ENCODE measurements at regions not wholly inside any gene's neighbourhood (a gene's known extent, or its start where the extent isn't known, plus 50 kb on each side); places are given as distances from the start of the nearest gene placed in this dataset.

DNA sequence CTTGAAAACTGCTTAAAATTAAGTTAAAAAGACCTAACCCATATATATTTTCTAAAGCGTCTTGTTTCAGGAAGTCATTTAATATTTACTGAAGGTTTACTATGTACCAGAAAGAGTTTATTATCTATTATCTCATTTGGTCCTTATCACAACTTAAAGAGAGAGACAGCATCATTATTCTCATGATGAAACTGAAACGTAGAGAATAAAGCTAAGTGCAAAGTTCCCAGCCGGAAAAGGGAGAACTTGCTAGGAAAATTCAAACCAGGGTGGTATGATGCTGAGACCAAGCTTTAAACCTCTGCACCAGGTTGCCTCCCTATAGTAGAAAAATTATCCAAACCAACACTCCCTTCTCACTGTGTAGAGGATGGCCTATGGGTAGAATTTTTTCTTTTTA, 207.7 kb upstream of the BMPER start:
- Histone ChIP-seq H3K27ac (ENCODE audit: low read length) (no peak overlapping the region), H3K4me2 (ENCODE audit: insufficient read depth, low read length) (no peak overlapping the region), H2AFZ (ENCODE audit: low read depth, low read length) (no peak overlapping the region), H3K4me3 (ENCODE audit: low read depth in 1 of 2, low read length in 2 of 2) (no peak overlapping the region), H3K9ac (ENCODE audit: low read depth, low read length) (no peak overlapping the region), H4K20me1 (ENCODE audit: insufficient read depth, low read length) (no peaks in the 10 kb centered on the region), H3K79me2 (ENCODE audit: insufficient read depth, low read length) (no peaks in the 10 kb centered on the region), H3K9me3 (ENCODE audit: insufficient read depth, low read length, severe bottlenecking) (no peaks in the 10 kb centered on the region), H3K36me3 (ENCODE audit: insufficient read depth, low read length) (no peaks in the 10 kb centered on the region), H3K4me1 (ENCODE audit: insufficient read depth, low read length) (no peaks in the 10 kb centered on the region), H3K27me3 (ENCODE audit: insufficient read depth, low read length, poor library complexity) (no peaks in the 10 kb centered on the region)
- no peak for DNase-seq
- no peak for ATAC-seq (ENCODE audit: insufficient read depth, low read depth)
- no peak for TF ChIP-seq EZH2 (IDR thresholded peaks at IDR 0.05; ENCODE audit: borderline replicate concordance, low read depth, low read length, severe bottlenecking)
- TF ChIP-seq, protein P1, sequence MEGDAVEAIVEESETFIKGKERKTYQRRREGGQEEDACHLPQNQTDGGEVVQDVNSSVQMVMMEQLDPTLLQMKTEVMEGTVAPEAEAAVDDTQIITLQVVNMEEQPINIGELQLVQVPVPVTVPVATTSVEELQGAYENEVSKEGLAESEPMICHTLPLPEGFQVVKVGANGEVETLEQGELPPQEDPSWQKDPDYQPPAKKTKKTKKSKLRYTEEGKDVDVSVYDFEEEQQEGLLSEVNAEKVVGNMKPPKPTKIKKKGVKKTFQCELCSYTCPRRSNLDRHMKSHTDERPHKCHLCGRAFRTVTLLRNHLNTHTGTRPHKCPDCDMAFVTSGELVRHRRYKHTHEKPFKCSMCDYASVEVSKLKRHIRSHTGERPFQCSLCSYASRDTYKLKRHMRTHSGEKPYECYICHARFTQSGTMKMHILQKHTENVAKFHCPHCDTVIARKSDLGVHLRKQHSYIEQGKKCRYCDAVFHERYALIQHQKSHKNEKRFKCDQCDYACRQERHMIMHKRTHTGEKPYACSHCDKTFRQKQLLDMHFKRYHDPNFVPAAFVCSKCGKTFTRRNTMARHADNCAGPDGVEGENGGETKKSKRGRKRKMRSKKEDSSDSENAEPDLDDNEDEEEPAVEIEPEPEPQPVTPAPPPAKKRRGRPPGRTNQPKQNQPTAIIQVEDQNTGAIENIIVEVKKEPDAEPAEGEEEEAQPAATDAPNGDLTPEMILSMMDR (IDR thresholded peaks at IDR 0.05; ENCODE audit: borderline replicate concordance, extremely low read depth, low read length, poor library complexity, severe bottlenecking): no peak

DNA sequence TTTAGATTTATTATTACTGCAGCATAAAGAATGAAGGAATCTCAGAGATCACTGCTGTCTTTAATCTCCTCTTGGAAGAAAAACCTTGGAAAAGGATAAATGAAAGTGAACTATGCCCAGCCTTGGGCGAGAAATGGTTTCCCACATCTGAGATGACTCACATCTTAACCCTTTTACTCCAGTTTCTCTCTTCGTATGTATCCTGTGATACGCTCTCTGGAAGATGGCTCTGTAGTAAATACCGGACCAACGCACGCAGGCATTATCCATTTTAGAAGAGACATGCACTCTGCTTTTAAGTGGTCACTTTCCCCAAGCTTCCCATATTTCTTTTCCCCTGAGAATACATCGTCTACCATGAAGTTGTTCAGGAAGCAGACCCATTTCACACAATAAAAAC, 207.3 kb upstream of the BMPER start:
- Histone ChIP-seq H3K9me3 (ENCODE audit: insufficient read depth, low read length, severe bottlenecking) (no peaks in the 10 kb centered on the region), H3K4me3 (ENCODE audit: low read depth in 1 of 2, low read length in 2 of 2) (no peak overlapping the region), H3K79me2 (ENCODE audit: insufficient read depth, low read length) (no peaks in the 10 kb centered on the region), H3K9ac (ENCODE audit: low read depth, low read length) (no peak overlapping the region), H3K36me3 (ENCODE audit: insufficient read depth, low read length) (no peaks in the 10 kb centered on the region), H3K27ac (ENCODE audit: low read length) (no peak overlapping the region), H2AFZ (ENCODE audit: low read depth, low read length) (no peak overlapping the region), H4K20me1 (ENCODE audit: insufficient read depth, low read length) (no peaks in the 10 kb centered on the region), H3K4me1 (ENCODE audit: insufficient read depth, low read length) (no peaks in the 10 kb centered on the region), H3K4me2 (ENCODE audit: insufficient read depth, low read length) (no peak overlapping the region), H3K27me3 (ENCODE audit: insufficient read depth, low read length, poor library complexity) (no peaks in the 10 kb centered on the region)
- ATAC-seq (ENCODE audit: insufficient read depth, low read depth): no peak
- TF ChIP-seq EZH2 (IDR thresholded peaks at IDR 0.05; ENCODE audit: borderline replicate concordance, low read depth, low read length, severe bottlenecking): no peak
- TF ChIP-seq, protein P1 (IDR thresholded peaks at IDR 0.05; ENCODE audit: borderline replicate concordance, extremely low read depth, low read length, poor library complexity, severe bottlenecking): no peak
- DNase-seq: no peak

DNA sequence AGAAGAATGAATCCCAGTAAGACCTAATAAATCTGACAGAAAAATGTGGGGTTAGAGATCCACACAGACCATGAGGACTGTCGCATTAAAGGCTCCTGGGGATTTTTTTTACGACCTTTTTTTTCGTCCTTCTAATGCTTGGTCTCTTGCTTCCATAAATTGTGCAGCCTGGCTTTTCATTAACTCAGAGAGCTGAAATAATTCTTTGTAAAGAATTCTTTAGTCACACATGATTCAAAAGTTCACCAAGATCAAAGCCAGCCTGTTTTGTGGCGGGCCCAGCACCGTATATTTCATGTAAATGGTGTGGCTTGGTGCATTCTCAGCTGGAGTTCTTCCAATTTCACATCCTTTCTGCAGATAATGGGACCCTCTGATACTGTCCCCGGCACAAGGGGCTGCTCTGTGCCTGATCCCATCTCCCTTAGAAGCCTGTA, 206.6 kb upstream of the BMPER start:
- H3K9ac ChIP-seq (ENCODE audit: low read depth, low read length): no peak overlapping the region
- ATAC-seq (ENCODE audit: insufficient read depth, low read depth): no peak

More for the DNA sequence above, 206.6 kb upstream of the BMPER start:
- H3K36me3 ChIP-seq (ENCODE audit: insufficient read depth, low read length): no peaks in the 10 kb centered on the region
- no peak for DNase-seq
- TF ChIP-seq, protein P1 (IDR thresholded peaks at IDR 0.05; ENCODE audit: borderline replicate concordance, extremely low read depth, low read length, poor library complexity, severe bottlenecking): no peak
- TF ChIP-seq EZH2 (IDR thresholded peaks at IDR 0.05; ENCODE audit: borderline replicate concordance, low read depth, low read length, severe bottlenecking): no peak
- no peaks in the 10 kb centered on the region for H3K27me3 ChIP-seq (ENCODE audit: insufficient read depth, low read length, poor library complexity)
- no peaks in the 10 kb centered on the region for H4K20me1 ChIP-seq (ENCODE audit: insufficient read depth, low read length)
- no peak overlapping the region for H3K4me3 ChIP-seq (ENCODE audit: low read depth in 1 of 2, low read length in 2 of 2)
- no peak overlapping the region for H3K4me2 ChIP-seq (ENCODE audit: insufficient read depth, low read length)
- H3K27ac ChIP-seq (ENCODE audit: low read length): no peak overlapping the region
- no peaks in the 10 kb centered on the region for H3K79me2 ChIP-seq (ENCODE audit: insufficient read depth, low read length)
- no peak overlapping the region for H2AFZ ChIP-seq (ENCODE audit: low read depth, low read length)
- no peaks in the 10 kb centered on the region for H3K9me3 ChIP-seq (ENCODE audit: insufficient read depth, low read length, severe bottlenecking)
- H3K4me1 ChIP-seq (ENCODE audit: insufficient read depth, low read length): no peaks in the 10 kb centered on the region
